ENCODE measurements at regions not wholly inside any gene's neighbourhood (a gene's known extent, or its start where the extent isn't known, plus 50 kb on each side); places are given as distances from the start of the nearest gene placed in this dataset.

DNA sequence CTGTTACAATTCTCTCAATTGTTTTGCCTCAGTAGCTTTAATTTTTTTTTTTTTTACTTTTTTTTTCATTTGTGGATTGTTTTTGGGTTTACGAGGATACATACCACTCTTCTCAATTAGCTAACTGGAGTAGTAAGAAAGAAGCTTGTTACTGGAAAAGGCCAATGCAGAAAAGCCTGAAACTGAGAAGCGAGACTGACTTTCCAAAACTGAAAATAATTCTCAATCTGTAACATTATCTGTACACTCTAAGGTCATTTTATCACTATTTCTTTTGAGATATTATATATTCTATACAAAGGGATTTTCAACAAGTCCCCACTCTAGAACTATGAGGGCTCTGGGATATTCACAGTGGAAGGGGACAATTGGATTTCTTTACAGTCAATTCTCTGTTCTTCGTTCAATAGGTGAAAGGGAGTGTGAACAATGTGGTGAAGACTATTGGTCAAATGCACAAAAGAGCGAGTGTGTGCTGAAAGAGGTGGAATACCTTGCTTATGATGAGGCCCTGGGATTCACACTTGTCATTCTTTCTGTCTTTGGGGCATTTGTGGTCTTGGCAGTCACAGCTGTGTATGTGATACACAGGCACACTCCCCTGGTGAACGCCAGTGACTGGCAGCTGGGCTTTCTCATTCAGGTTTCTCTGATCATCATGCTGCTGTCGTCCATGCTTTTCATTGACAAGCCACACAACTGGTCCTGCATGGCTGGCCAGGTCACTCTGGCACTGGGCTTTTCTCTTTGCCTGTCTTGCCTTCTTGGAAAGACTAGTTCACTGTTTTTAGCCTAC, 83.9 kb upstream of the KCNAB1 start:
- intact Hi-C loops (cut with micrococcal nuclease) = no loop called here
- Mint-ChIP-seq H3K4me1 (peaks cover 2% of the 10 kb centered on the region), H3K27ac (no peak overlapping the region), H3K9me3 (peaks cover 0 to 5% (median 2%) of the 10 kb centered on the region in 7 donors), H3K27me3 (ENCODE audit: low read depth in 3 of 3) (peaks cover 0 to 3% (median 2%) of the 10 kb centered on the region in 3 donors), H3K36me3 (no peaks in the 10 kb centered on the region), H3K4me3 (no peak overlapping the region)
- DNase-seq = no peak
- TF ChIP-seq, protein P1, sequence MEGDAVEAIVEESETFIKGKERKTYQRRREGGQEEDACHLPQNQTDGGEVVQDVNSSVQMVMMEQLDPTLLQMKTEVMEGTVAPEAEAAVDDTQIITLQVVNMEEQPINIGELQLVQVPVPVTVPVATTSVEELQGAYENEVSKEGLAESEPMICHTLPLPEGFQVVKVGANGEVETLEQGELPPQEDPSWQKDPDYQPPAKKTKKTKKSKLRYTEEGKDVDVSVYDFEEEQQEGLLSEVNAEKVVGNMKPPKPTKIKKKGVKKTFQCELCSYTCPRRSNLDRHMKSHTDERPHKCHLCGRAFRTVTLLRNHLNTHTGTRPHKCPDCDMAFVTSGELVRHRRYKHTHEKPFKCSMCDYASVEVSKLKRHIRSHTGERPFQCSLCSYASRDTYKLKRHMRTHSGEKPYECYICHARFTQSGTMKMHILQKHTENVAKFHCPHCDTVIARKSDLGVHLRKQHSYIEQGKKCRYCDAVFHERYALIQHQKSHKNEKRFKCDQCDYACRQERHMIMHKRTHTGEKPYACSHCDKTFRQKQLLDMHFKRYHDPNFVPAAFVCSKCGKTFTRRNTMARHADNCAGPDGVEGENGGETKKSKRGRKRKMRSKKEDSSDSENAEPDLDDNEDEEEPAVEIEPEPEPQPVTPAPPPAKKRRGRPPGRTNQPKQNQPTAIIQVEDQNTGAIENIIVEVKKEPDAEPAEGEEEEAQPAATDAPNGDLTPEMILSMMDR (IDR thresholded peaks at IDR 0.05) = no peak
- Histone ChIP-seq H4K20me1 (ENCODE audit: insufficient read depth, low read length) (no peaks in the 10 kb centered on the region), H3K79me2 (ENCODE audit: insufficient read depth, low read length) (no peaks in the 10 kb centered on the region), H3K27ac (ENCODE audit: low read depth in 1 of 2, low read length in 2 of 2) (no peak overlapping the region), H3K4me2 (replicated peaks; ENCODE audit: extremely low read depth, low read length, poor library complexity, severe bottlenecking) (no peak overlapping the region), H3K27me3 (ENCODE audit: control insufficient read depth in 2 of 2, insufficient read depth in 2 of 2, low read length in 2 of 2) (no peaks in the 10 kb centered on the region), H3K9ac (ENCODE audit: insufficient read depth, low read length, poor library complexity, severe bottlenecking) (no peak overlapping the region), H3K36me3 (replicated peaks in 1 of 2; ENCODE audit: control insufficient read depth in 1 of 2, insufficient read depth in 2 of 2, low read length in 2 of 2) (no peaks in the 10 kb centered on the region), H2AFZ (ENCODE audit: insufficient read depth, low read depth, low read length, poor library complexity, severe bottlenecking) (no peak overlapping the region), H3K4me1 (ENCODE audit: control insufficient read depth in 1 of 2, insufficient read depth in 2 of 2, low read length in 2 of 2) (no peaks in the 10 kb centered on the region), H3K9me3 (replicated peaks in 1 of 2; ENCODE audit: control insufficient read depth in 1 of 2, insufficient read depth in 1 of 2, low read length in 2 of 2) (no peaks in the 10 kb centered on the region), H3K4me3 (replicated peaks in 1 of 3; ENCODE audit: low read depth in 2 of 3, low read length in 3 of 3) (no peak overlapping the region)
- 88% methylated on average over 3 of the region's 6 CpGs for WGBS (ENCODE audit: insufficient coverage)

DNA sequence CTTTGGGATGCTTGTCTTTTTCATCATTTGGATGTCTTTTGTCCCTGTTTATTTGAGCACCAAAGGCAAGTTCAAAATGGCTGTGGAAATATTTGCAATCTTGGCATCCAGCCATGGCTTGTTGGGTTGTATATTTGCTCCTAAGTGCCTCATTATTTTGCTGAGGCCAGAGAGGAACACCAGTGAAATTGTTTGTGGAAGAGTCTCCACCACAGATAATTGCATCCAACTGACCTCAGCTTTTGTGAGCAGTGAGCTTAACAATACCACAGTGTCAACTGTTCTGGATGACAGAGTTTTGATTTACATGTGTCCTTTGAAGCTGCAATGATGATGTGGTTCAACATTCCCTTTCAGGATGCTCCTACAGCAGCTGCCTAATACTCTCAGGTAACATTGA, 83.0 kb upstream of the KCNAB1 start:
- Histone ChIP-seq H3K9me3 (replicated peaks in 1 of 2; ENCODE audit: control insufficient read depth in 1 of 2, insufficient read depth in 1 of 2, low read length in 2 of 2) (no peaks in the 10 kb centered on the region), H3K27me3 (ENCODE audit: control insufficient read depth in 2 of 2, insufficient read depth in 2 of 2, low read length in 2 of 2) (no peaks in the 10 kb centered on the region), H3K36me3 (replicated peaks in 1 of 2; ENCODE audit: control insufficient read depth in 1 of 2, insufficient read depth in 2 of 2, low read length in 2 of 2) (no peaks in the 10 kb centered on the region), H3K79me2 (ENCODE audit: insufficient read depth, low read length) (no peaks in the 10 kb centered on the region), H3K4me2 (replicated peaks; ENCODE audit: extremely low read depth, low read length, poor library complexity, severe bottlenecking) (no peak overlapping the region), H2AFZ (ENCODE audit: insufficient read depth, low read depth, low read length, poor library complexity, severe bottlenecking) (no peak overlapping the region), H3K27ac (ENCODE audit: low read depth in 1 of 2, low read length in 2 of 2) (no peak overlapping the region), H3K4me3 (replicated peaks in 1 of 3; ENCODE audit: low read depth in 2 of 3, low read length in 3 of 3) (no peak overlapping the region), H4K20me1 (ENCODE audit: insufficient read depth, low read length) (no peaks in the 10 kb centered on the region), H3K4me1 (ENCODE audit: control insufficient read depth in 1 of 2, insufficient read depth in 2 of 2, low read length in 2 of 2) (no peaks in the 10 kb centered on the region), H3K9ac (ENCODE audit: insufficient read depth, low read length, poor library complexity, severe bottlenecking) (no peak overlapping the region)
- intact Hi-C loops (cut with micrococcal nuclease) = no loop called here
- TF ChIP-seq, protein P1 (IDR thresholded peaks at IDR 0.05) = no peak
- no peak overlapping the region for H3K27ac Mint-ChIP-seq
- H3K27me3 Mint-ChIP-seq (ENCODE audit: low read depth in 3 of 3) = peaks cover 0 to 4% (median 2%) of the 10 kb centered on the region in 3 donors
- peaks cover 2% of the 10 kb centered on the region for H3K4me1 Mint-ChIP-seq
- H3K9me3 Mint-ChIP-seq = peaks cover 0 to 7% (median 5%) of the 10 kb centered on the region in 7 donors
- H3K36me3 Mint-ChIP-seq = no peaks in the 10 kb centered on the region
- no peak overlapping the region for H3K4me3 Mint-ChIP-seq
- DNase-seq = no peak

Data from CD14-positive monocyte (primary cell).